ENCODE measurements at regions not wholly inside any gene's neighbourhood (a gene's known extent, or its start where the extent isn't known, plus 50 kb on each side); places are given as distances from the start of the nearest gene placed in this dataset.
"Not testable (repeated sequence)": the region's sequence is repeated elsewhere in the genome, so short reads cannot be mapped to it uniquely, and the experiment has no call there.

GRCh38 chr5:62208218-62208852, 97.7 kb upstream of the KIF2A start:
- Histone ChIP-seq H3K4me1 (no peaks in the 10 kb centered on the region), H3K9me3 (no peaks in the 10 kb centered on the region), H3K27ac (no peak overlapping the region), H3K27me3 (peaks cover 0 to 28% (median 5%) of the 10 kb centered on the region in 7 donors), H3K4me3 (no peak overlapping the region), H3K36me3 (no peaks in the 10 kb centered on the region)
- DNase-seq (no peak), ATAC-seq (no peak)
- WGBS, 2 donors = 49 to 62% methylated on average over 10 of the region's 10 CpGs
- intact Hi-C loops (cut with DNase I) = no loop called here
- TF ChIP-seq CTCF (IDR thresholded peaks at IDR 0.05) = no peak

- no peak overlapping the region for H3K4me3 ChIP-seq
- H3K27ac ChIP-seq = no peak overlapping the region
- no peaks in the 10 kb centered on the region for H3K9me3 ChIP-seq
- no peaks in the 10 kb centered on the region for H3K4me1 ChIP-seq
- ATAC-seq = no peak
- no peak for DNase-seq
- TF ChIP-seq CTCF (IDR thresholded peaks at IDR 0.05) = no peak
- WGBS, 2 donors = 78 to 87% methylated on average over 2 of the region's 2 CpGs
- no peaks in the 10 kb centered on the region for H3K36me3 ChIP-seq
- peaks cover 0 to 31% (median 6%) of the 10 kb centered on the region in 7 donors for H3K27me3 ChIP-seq
- intact Hi-C loops (cut with DNase I) = loop anchor here in 1 of 10 donors (10.0 kb wide), 1 partner anchor 143 kb away; no protein-coding TSS in a partner anchor
Observed at GRCh38 chr5:62211405-62211804, 94.6 kb upstream of the KIF2A start.

GRCh38 chr5:62212648-62213047, 93.4 kb upstream of the KIF2A start:
- TF ChIP-seq CTCF (IDR thresholded peaks at IDR 0.05) = no peak
- Histone ChIP-seq H3K9me3 (no peaks in the 10 kb centered on the region), H3K36me3 (no peaks in the 10 kb centered on the region), H3K4me1 (no peaks in the 10 kb centered on the region), H3K4me3 (no peak overlapping the region), H3K27ac (no peak overlapping the region), H3K27me3 (peaks cover 0 to 32% (median 6%) of the 10 kb centered on the region in 7 donors)
- no peak for DNase-seq
- no peak for ATAC-seq
- WGBS, 2 donors = 82 to 90% methylated on average over 3 of the region's 3 CpGs
- intact Hi-C loops (cut with DNase I) = loop anchor here in 1 of 10 donors (10.0 kb wide), 1 partner anchor 142 kb away; no protein-coding TSS in a partner anchor

- WGBS, 2 donors = 41 to 46% methylated on average over 2 of the region's 2 CpGs
- ATAC-seq (no peak), DNase-seq (no peak)
- no peaks in the 10 kb centered on the region for H3K9me3 ChIP-seq
- intact Hi-C loops (cut with DNase I) = loop anchor here in 1 of 10 donors (10.0 kb wide), 1 partner anchor 140 kb away; no protein-coding TSS in a partner anchor
- no peak overlapping the region for H3K27ac ChIP-seq
- peaks cover 0 to 24% (median 4%) of the 10 kb centered on the region in 7 donors for H3K27me3 ChIP-seq
- H3K4me3 ChIP-seq = no peak overlapping the region
- H3K4me1 ChIP-seq = no peaks in the 10 kb centered on the region
- H3K36me3 ChIP-seq = no peaks in the 10 kb centered on the region
- TF ChIP-seq CTCF (IDR thresholded peaks at IDR 0.05) = no peak
Observed at GRCh38 chr5:62214701-62215100, 91.3 kb upstream of the KIF2A start.

- H3K27me3 ChIP-seq = peaks cover 0 to 23% (median 4%) of the 10 kb centered on the region in 7 donors
- not testable (repeated sequence) for H3K27ac ChIP-seq, ATAC-seq, H3K36me3 ChIP-seq, H3K4me3 ChIP-seq, H3K9me3 ChIP-seq, H3K4me1 ChIP-seq, DNase-seq
- intact Hi-C loops (cut with DNase I) = loop anchor here in 1 of 10 donors (10.0 kb wide), 1 partner anchor 138 kb away; no protein-coding TSS in a partner anchor
- WGBS, 2 donors = 63 to 81% methylated on average over 3 to 4 of the region's 5 CpGs
Observed at GRCh38 chr5:62216603-62217002, 89.4 kb upstream of the KIF2A start.

- ATAC-seq, DNase-seq, H3K9me3 ChIP-seq, H3K4me3 ChIP-seq, H3K27ac ChIP-seq, H3K36me3 ChIP-seq, H3K4me1 ChIP-seq: not testable (repeated sequence)
- peaks cover 0 to 23% (median 4%) of the 10 kb centered on the region in 7 donors for H3K27me3 ChIP-seq
- WGBS, 2 donors = 50 to 53% methylated on average over 1 of the region's 1 CpG
- intact Hi-C loops (cut with DNase I) = loop anchor here in 1 of 10 donors (10.0 kb wide), 1 partner anchor 138 kb away; no protein-coding TSS in a partner anchor
Observed at GRCh38 chr5:62217095-62217494, 88.9 kb upstream of the KIF2A start.

GRCh38 chr5:62218860-62219259, 87.1 kb upstream of the KIF2A start:
- H3K27ac ChIP-seq, H3K9me3 ChIP-seq, H3K4me1 ChIP-seq, ATAC-seq, H3K27me3 ChIP-seq, H3K36me3 ChIP-seq, DNase-seq, H3K4me3 ChIP-seq: not testable (repeated sequence)
- intact Hi-C loops (cut with DNase I) = loop anchor here in 1 of 10 donors (10.0 kb wide), 1 partner anchor 136 kb away; no protein-coding TSS in a partner anchor
- 42 to 43% methylated on average over 3 of the region's 3 CpGs for WGBS, 2 donors
